T-cell (primary cell): ENCODE measurements at regions not wholly inside any gene's neighbourhood (a gene's known extent, or its start where the extent isn't known, plus 50 kb on each side); places are given as distances from the start of the nearest gene placed in this dataset.
"Not testable (repeated sequence)": the region's sequence is repeated elsewhere in the genome, so short reads cannot be mapped to it uniquely, and the experiment has no call there.

ENCODE experiments used
- ATAC-seq, 4 experiments: fragments of 200-7000 bp in 3 of 4; fragments of 150-1000 bp in 1 of 4; cut with Tn5 transposase; replicated peaks in 1 of 4; 1 replicate in 3 of 4; 2 replicates in 1 of 4; pipeline ENCODE4 v1.10.0; 2021; ENCODE audit warnings: moderate library complexity in 3 of 4, mild to moderate bottlenecking in 2 of 4, moderate number of reproducible peaks in 1 of 4
- CTCF ChIA-PET, 2 donors: fragments of 300-600 bp; sonication (Branson Sonifier 250); formaldehyde crosslinking; loops; one replicate each; lab custom pipeline; 2022; ENCODE audit warnings: antibody characterized with exemption in 2 of 2; lab: Charles Lee
- POLR2A ChIA-PET, 2 donors: fragments of 300-600 bp; sonication (Branson Sonifier 250); formaldehyde crosslinking; loops; one replicate each; lab custom pipeline; 2022; ENCODE audit warnings: antibody characterized with exemption in 2 of 2; lab: Charles Lee
- DNase-seq, 35 experiments: peaks; one replicate each; pipeline versions ENCODE4 v3.0.0 to v3.0.0-alpha.2; 2013 to 2023
- H3K27ac ChIP-seq: one replicate; pipeline ENCODE4 v1.5.1; 2013; ENCODE audit warnings: low read length
- H3K27me3 ChIP-seq, 2 experiments: replicated peaks in 1 of 2; 1 replicate in 1 of 2; 2 replicates in 1 of 2; pipeline versions ENCODE4 v1.6.1 to v1.7.0; 2013; ENCODE audit warnings: low read length in 1 of 2, mixed read lengths in 1 of 2; ENCODE audit not compliant: control insufficient read depth in 2 of 2, insufficient read depth in 2 of 2; ENCODE audit errors: extremely low read depth in 1 of 2
- H3K36me3 ChIP-seq, 2 donors: 1 replicate in 1 of 2; 2 replicates in 1 of 2; pipeline versions ENCODE4 v1.6.1 to v1.7.0; 2013; ENCODE audit warnings: low read length in 1 of 2; ENCODE audit not compliant: control insufficient read depth in 2 of 2, insufficient read depth in 1 of 2; ENCODE audit errors: extremely low read depth in 1 of 2
- H3K4me1 ChIP-seq, 2 experiments: 1 replicate in 1 of 2; 2 replicates in 1 of 2; pipeline versions ENCODE4 v1.6.1 to v1.7.0; 2013; ENCODE audit warnings: low read length in 2 of 2, mixed read lengths in 1 of 2; ENCODE audit not compliant: insufficient read depth in 2 of 2, control insufficient read depth in 1 of 2; ENCODE audit errors: extremely low read depth in 1 of 2
- H3K4me3 ChIP-seq, 2 donors: 1 replicate in 1 of 2; 2 replicates in 1 of 2; pipeline versions ENCODE4 v1.5.1 to v1.7.0; 2013; ENCODE audit warnings: mild to moderate bottlenecking in 2 of 2, low read length in 1 of 2, moderate library complexity in 1 of 2; ENCODE audit not compliant: control insufficient read depth in 1 of 2; ENCODE audit errors: extremely low read depth in 1 of 2
- H3K9me3 ChIP-seq: 2 replicates; pipeline ENCODE4 v1.7.0; 2013
- H3K27ac Mint-ChIP-seq, 2 donors: one replicate each; pipeline ENCODE4 v1.8.0; 2020 to 2021; ENCODE audit warnings: mild to moderate bottlenecking in 2 of 2, mixed read lengths in 2 of 2
- H3K27me3 Mint-ChIP-seq, 2 donors: one replicate each; pipeline ENCODE4 v1.8.0; 2021 to 2022; ENCODE audit warnings: mixed read lengths in 2 of 2
- H3K36me3 Mint-ChIP-seq: one replicate; pipeline ENCODE4 v1.8.0; 2021; ENCODE audit warnings: mixed read lengths
- H3K4me1 Mint-ChIP-seq, 3 donors: one replicate each; pipeline ENCODE4 v1.8.0; 2020 to 2022; ENCODE audit warnings: mixed read lengths in 3 of 3, mild to moderate bottlenecking in 1 of 3
- H3K4me3 Mint-ChIP-seq, 3 donors: one replicate each; pipeline ENCODE4 v1.8.0; 2020 to 2022; ENCODE audit warnings: mild to moderate bottlenecking in 3 of 3, mixed read lengths in 3 of 3, moderate library complexity in 3 of 3
- H3K9me3 Mint-ChIP-seq, 3 donors: one replicate each; pipeline ENCODE4 v1.8.0; 2020 to 2022; ENCODE audit warnings: mixed read lengths in 3 of 3
- WGBS: methylation state at CpG from one replicate; pipeline ENCODE4 v1.1.5; 2013; ENCODE audit warnings: missing lambda C conversion rate; ENCODE audit not compliant: insufficient coverage; 5-methylcytosine and 5-hydroxymethylcytosine counted together

- WGBS = 83% methylated on average over 1 of the region's 10 CpGs
- H3K4me3 Mint-ChIP-seq, H3K36me3 Mint-ChIP-seq, H3K27ac Mint-ChIP-seq, H3K9me3 ChIP-seq, H3K27me3 ChIP-seq, H3K9me3 Mint-ChIP-seq, POLR2A ChIA-PET, CTCF ChIA-PET, DNase-seq, H3K4me1 ChIP-seq, H3K36me3 ChIP-seq, H3K27ac ChIP-seq, H3K4me1 Mint-ChIP-seq, ATAC-seq, H3K4me3 ChIP-seq: not testable (repeated sequence)
- peaks cover 4 to 12% of the 10 kb centered on the region in 2 donors for H3K27me3 Mint-ChIP-seq
These were observed 266.3 kb upstream of the TPK1 start for GRCh38 chr7:145102199-145102598.

- Histone ChIP-seq H3K9me3 (no peaks in the 10 kb centered on the region), H3K36me3 (no peaks in the 10 kb centered on the region), H3K4me3 (no peak overlapping the region), H3K27ac (no peak overlapping the region), H3K27me3 (no peaks in the 10 kb centered on the region), H3K4me1 (no peaks in the 10 kb centered on the region)
- Mint-ChIP-seq H3K27ac (no peak overlapping the region), H3K4me3 (no peak overlapping the region), H3K36me3 (no peaks in the 10 kb centered on the region), H3K9me3 (no peaks in the 10 kb centered on the region), H3K4me1 (no peaks in the 10 kb centered on the region), H3K27me3 (peaks cover under 1 to 12% of the 10 kb centered on the region in 2 donors)
- no peak for ATAC-seq
- ChIA-PET CTCF (no interaction called here), POLR2A (no interaction called here)
- no peak for DNase-seq
- WGBS = 100% methylated on average over 1 of the region's 4 CpGs
These were observed 256.9 kb upstream of the TPK1 start for GRCh38 chr7:145092766-145093165.

GRCh38 chr7:145088111-145088745 lies 252.4 kb upstream of the TPK1 start:
- Histone ChIP-seq H3K27ac (no peak overlapping the region), H3K4me3 (no peak overlapping the region), H3K4me1 (no peaks in the 10 kb centered on the region), H3K27me3 (no peaks in the 10 kb centered on the region), H3K9me3 (no peaks in the 10 kb centered on the region), H3K36me3 (no peaks in the 10 kb centered on the region)
- DNase-seq = no peak
- CTCF ChIA-PET = no interaction called here
- no peaks in the 10 kb centered on the region for H3K36me3 Mint-ChIP-seq
- whole genome bisulfite sequencing = no CpG with 5 or more reads among the region's 3 CpGs
- H3K27me3 Mint-ChIP-seq = peaks cover 0 to 4% of the 10 kb centered on the region in 2 donors
- H3K9me3 Mint-ChIP-seq = no peaks in the 10 kb centered on the region
- H3K4me1 Mint-ChIP-seq = no peaks in the 10 kb centered on the region
- H3K4me3 Mint-ChIP-seq = no peak overlapping the region
- no peak for ATAC-seq
- POLR2A ChIA-PET = no interaction called here
- H3K27ac Mint-ChIP-seq = no peak overlapping the region

- Mint-ChIP-seq H3K36me3 (no peaks in the 10 kb centered on the region), H3K27me3 (peaks cover 0 to 15% of the 10 kb centered on the region in 2 donors), H3K27ac (no peak overlapping the region), H3K4me3 (no peak overlapping the region), H3K4me1 (no peaks in the 10 kb centered on the region), H3K9me3 (no peaks in the 10 kb centered on the region)
- Histone ChIP-seq H3K9me3 (no peaks in the 10 kb centered on the region), H3K4me1 (no peaks in the 10 kb centered on the region), H3K27ac (no peak overlapping the region), H3K36me3 (no peaks in the 10 kb centered on the region), H3K4me3 (no peak overlapping the region), H3K27me3 (peaks cover 0 to 5% of the 10 kb centered on the region in 2 experiments)
- DNase-seq (no peak), ATAC-seq (no peak)
- WGBS = 80% methylated on average over 5 of the region's 6 CpGs
- ChIA-PET POLR2A (no interaction called here), CTCF (interaction anchor here in 1 of 2 donors (0.6 kb wide), 1 partner anchor 473 kb away, joined by 10 read pairs; no protein-coding TSS in a partner anchor)
These were observed 246.7 kb upstream of the TPK1 start for GRCh38 chr7:145082366-145083161.

- 100% methylated on average over 1 of the region's 2 CpGs for WGBS
- H3K9me3 ChIP-seq = no peaks in the 10 kb centered on the region
- no peaks in the 10 kb centered on the region for H3K9me3 Mint-ChIP-seq
- peaks cover 0 to 5% of the 10 kb centered on the region in 2 donors for H3K27me3 Mint-ChIP-seq
- no peak for DNase-seq
- H3K4me3 Mint-ChIP-seq = no peak overlapping the region
- CTCF ChIA-PET = no interaction called here
- H3K4me1 Mint-ChIP-seq = no peaks in the 10 kb centered on the region
- H3K4me3 ChIP-seq = no peak overlapping the region
- ATAC-seq = no peak
- H3K36me3 ChIP-seq = no peaks in the 10 kb centered on the region
- no peaks in the 10 kb centered on the region for H3K36me3 Mint-ChIP-seq
- H3K27ac Mint-ChIP-seq = no peak overlapping the region
- POLR2A ChIA-PET = no interaction called here
- H3K4me1 ChIP-seq = no peaks in the 10 kb centered on the region
- no peaks in the 10 kb centered on the region for H3K27me3 ChIP-seq
- H3K27ac ChIP-seq = no peak overlapping the region
These were observed 229.6 kb upstream of the TPK1 start for GRCh38 chr7:145065473-145065872.

- ATAC-seq (no peak), DNase-seq (no peak)
- no peak overlapping the region for H3K27ac ChIP-seq
- no peaks in the 10 kb centered on the region for H3K36me3 ChIP-seq
- no peaks in the 10 kb centered on the region for H3K9me3 ChIP-seq
- H3K4me3 Mint-ChIP-seq = no peak overlapping the region
- WGBS = no CpG with 5 or more reads among the region's 4 CpGs
- H3K9me3 Mint-ChIP-seq = no peaks in the 10 kb centered on the region
- H3K4me1 ChIP-seq = no peaks in the 10 kb centered on the region
- H3K4me1 Mint-ChIP-seq = no peaks in the 10 kb centered on the region
- H3K36me3 Mint-ChIP-seq = no peaks in the 10 kb centered on the region
- H3K27me3 Mint-ChIP-seq = peaks cover 0 to 5% of the 10 kb centered on the region in 2 donors
- no peak overlapping the region for H3K27ac Mint-ChIP-seq
- no peak overlapping the region for H3K4me3 ChIP-seq
- ChIA-PET POLR2A (no interaction called here), CTCF (no interaction called here)
- H3K27me3 ChIP-seq = no peaks in the 10 kb centered on the region
These were observed 228.3 kb upstream of the TPK1 start for GRCh38 chr7:145064114-145064513.
